Neural cell (in vitro differentiated cells): ENCODE measurements at regions not wholly inside any gene's neighbourhood (a gene's known extent, or its start where the extent isn't known, plus 50 kb on each side); places are given as distances from the start of the nearest gene placed in this dataset.

ENCODE experiments used
- CTCF ChIP-seq: fragments of 450-650 bp; IDR thresholded peaks from 2 replicates; pipeline ENCODE4 v1.5.1; 2014; ENCODE audit warnings: antibody characterized with exemption, mild to moderate bottlenecking, moderate library complexity; ENCODE audit not compliant: poor library complexity, severe bottlenecking
- EZH2 ChIP-seq: fragments of 200-600, 300-800 bp; shearing (Covaris generic), sonication (generic); IDR thresholded peaks from 2 replicates; pipeline ENCODE4 v1.6.1; 2014; ENCODE audit warnings: antibody characterized with exemption, low read length, borderline replicate concordance, mild to moderate bottlenecking; ENCODE audit not compliant: insufficient read depth, poor library complexity, severe bottlenecking
- TAF1 ChIP-seq: IDR thresholded peaks from 2 replicates; pipeline ENCODE4 v1.6.1; 2012; ENCODE audit warnings: low read depth

GRCh38 chr6:44006123-44006871 lies 121.0 kb downstream of the MRPL14 start:
- TF ChIP-seq EZH2 (no peak), CTCF (no peak), TAF1 (no peak)
